ENCODE measurements at regions not wholly inside any gene's neighbourhood (a gene's known extent, or its start where the extent isn't known, plus 50 kb on each side); places are given as distances from the start of the nearest gene placed in this dataset.

- TF ChIP-seq POLR2A (IDR thresholded peaks at IDR 0.05) (no peak), CTCF (IDR thresholded peaks at IDR 0.05 in 8 of 11, conservative IDR thresholded peaks at IDR 0.05 in 3 of 11) (no peak), POLR2AphosphoS5 (IDR thresholded peaks at IDR 0.05) (no peak)
Observed at GRCh38 chr10:6817770-6818169, 237.7 kb upstream of the PRKCQ start.
